Endodermal cell (in vitro differentiated cells): ENCODE measurements at regions not wholly inside any gene's neighbourhood (a gene's known extent, or its start where the extent isn't known, plus 50 kb on each side); places are given as distances from the start of the nearest gene placed in this dataset.

Source experiments
- DNase-seq: peaks from one replicate; pipeline ENCODE4 v3.0.0-alpha.2; 2017
- H3K27ac ChIP-seq: 2 replicates; pipeline ENCODE4 v1.5.1; 2013; ENCODE audit warnings: mild to moderate bottlenecking, low read depth, low read length, moderate library complexity
- H3K27me3 ChIP-seq: 2 replicates; pipeline ENCODE4 v1.6.1; 2013; ENCODE audit warnings: mild to moderate bottlenecking, low read length, moderate library complexity; ENCODE audit not compliant: insufficient read depth, control insufficient read depth, poor library complexity, severe bottlenecking
- H3K36me3 ChIP-seq: 2 replicates; pipeline ENCODE4 v1.7.0; 2013; ENCODE audit warnings: mild to moderate bottlenecking, low read length, moderate library complexity; ENCODE audit not compliant: control insufficient read depth, insufficient read depth
- H3K4me1 ChIP-seq: one replicate; pipeline ENCODE4 v1.7.0; 2013; ENCODE audit warnings: low read length; ENCODE audit not compliant: control insufficient read depth, insufficient read depth
- H3K4me3 ChIP-seq: 2 replicates; pipeline ENCODE4 v1.5.1; 2013; ENCODE audit warnings: mild to moderate bottlenecking, low read length, moderate library complexity
- H3K9ac ChIP-seq: 2 replicates; pipeline ENCODE4 v1.6.1; 2013; ENCODE audit warnings: mild to moderate bottlenecking, low read length, moderate library complexity; ENCODE audit not compliant: poor library complexity, severe bottlenecking; ENCODE audit errors: extremely low read depth
- H3K9me3 ChIP-seq: 2 replicates; pipeline ENCODE4 v1.6.1; 2013; ENCODE audit warnings: mild to moderate bottlenecking, low read length, moderate library complexity; ENCODE audit not compliant: control insufficient read depth
- H3K27ac Mint-ChIP-seq: 2 replicates; pipeline ENCODE4 v1.8.0; 2020; ENCODE audit warnings: mixed read lengths
- H3K27me3 Mint-ChIP-seq: 2 replicates; pipeline ENCODE4 v1.8.0; 2021; ENCODE audit warnings: mild to moderate bottlenecking, mixed read lengths; ENCODE audit not compliant: insufficient read depth
- H3K36me3 Mint-ChIP-seq: 2 replicates; pipeline ENCODE4 v1.8.0; 2020; ENCODE audit warnings: low read depth, mixed read lengths
- H3K4me1 Mint-ChIP-seq: 2 replicates; pipeline ENCODE4 v1.8.0; 2020; ENCODE audit warnings: mixed read lengths
- H3K4me3 Mint-ChIP-seq: 2 replicates; pipeline ENCODE4 v1.8.0; 2020; ENCODE audit warnings: mild to moderate bottlenecking, moderate library complexity, mixed read lengths
- H3K9me3 Mint-ChIP-seq: 2 replicates; pipeline ENCODE4 v1.8.0; 2020; ENCODE audit warnings: mild to moderate bottlenecking, mixed read lengths
- WGBS, 2 experiments: methylation state at CpG; one replicate each; pipeline versions ENCODE4 v1.1.5 to v1.1.7; 2013; ENCODE audit warnings: missing lambda C conversion rate in 2 of 2, mixed read lengths in 1 of 2; ENCODE audit not compliant: insufficient coverage in 1 of 2, insufficient read length in 1 of 2; 5-methylcytosine and 5-hydroxymethylcytosine counted together
- TF ChIP-seq, protein P1 (sequence below): fragments of 200-600 bp; sonication (generic); conservative IDR thresholded peaks from 2 replicates; pipeline ENCODE4 v1.5.0; 2021; ENCODE audit warnings: antibody characterized with exemption, mild to moderate bottlenecking

GRCh38 chr4:56195025-56195424, 192.3 kb downstream of the AASDH start:
- Histone ChIP-seq H3K4me1 (no peaks in the 10 kb centered on the region), H3K9ac (no peak overlapping the region), H3K9me3 (peaks cover 28% of the 10 kb centered on the region), H3K27me3 (no peaks in the 10 kb centered on the region), H3K27ac (no peak overlapping the region), H3K36me3 (peaks cover 18% of the 10 kb centered on the region), H3K4me3 (no peak overlapping the region)
- no peak overlapping the region for H3K27ac Mint-ChIP-seq
- peaks cover 21% of the 10 kb centered on the region for H3K9me3 Mint-ChIP-seq
- H3K27me3 Mint-ChIP-seq = no peaks in the 10 kb centered on the region
- WGBS, 2 experiments = 90 to 100% methylated on average over 1 to 4 of the region's 4 CpGs
- peaks cover 37% of the 10 kb centered on the region for H3K36me3 Mint-ChIP-seq
- H3K4me1 Mint-ChIP-seq = no peaks in the 10 kb centered on the region
- no peak overlapping the region for H3K4me3 Mint-ChIP-seq
- no peak for DNase-seq
- TF ChIP-seq, protein P1, sequence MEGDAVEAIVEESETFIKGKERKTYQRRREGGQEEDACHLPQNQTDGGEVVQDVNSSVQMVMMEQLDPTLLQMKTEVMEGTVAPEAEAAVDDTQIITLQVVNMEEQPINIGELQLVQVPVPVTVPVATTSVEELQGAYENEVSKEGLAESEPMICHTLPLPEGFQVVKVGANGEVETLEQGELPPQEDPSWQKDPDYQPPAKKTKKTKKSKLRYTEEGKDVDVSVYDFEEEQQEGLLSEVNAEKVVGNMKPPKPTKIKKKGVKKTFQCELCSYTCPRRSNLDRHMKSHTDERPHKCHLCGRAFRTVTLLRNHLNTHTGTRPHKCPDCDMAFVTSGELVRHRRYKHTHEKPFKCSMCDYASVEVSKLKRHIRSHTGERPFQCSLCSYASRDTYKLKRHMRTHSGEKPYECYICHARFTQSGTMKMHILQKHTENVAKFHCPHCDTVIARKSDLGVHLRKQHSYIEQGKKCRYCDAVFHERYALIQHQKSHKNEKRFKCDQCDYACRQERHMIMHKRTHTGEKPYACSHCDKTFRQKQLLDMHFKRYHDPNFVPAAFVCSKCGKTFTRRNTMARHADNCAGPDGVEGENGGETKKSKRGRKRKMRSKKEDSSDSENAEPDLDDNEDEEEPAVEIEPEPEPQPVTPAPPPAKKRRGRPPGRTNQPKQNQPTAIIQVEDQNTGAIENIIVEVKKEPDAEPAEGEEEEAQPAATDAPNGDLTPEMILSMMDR = no peak

DNA sequence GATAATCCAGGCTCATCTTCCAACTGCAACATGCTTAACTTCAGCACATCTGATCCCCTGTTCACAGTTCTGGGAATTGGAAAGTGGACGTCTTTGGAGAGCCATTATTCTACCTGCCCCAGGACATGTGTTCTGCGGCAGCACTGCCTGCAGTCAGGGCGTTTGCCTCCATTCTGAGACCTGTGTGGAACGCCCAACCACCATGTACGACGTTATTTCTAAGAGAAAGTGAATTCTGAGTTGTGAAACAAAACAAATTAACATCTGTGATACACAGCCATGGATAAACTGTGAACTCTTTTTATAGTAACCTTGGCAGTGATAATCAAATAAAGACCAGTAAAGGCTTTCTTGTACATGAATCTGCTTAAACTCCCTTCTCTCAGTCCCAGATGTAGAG, 195.8 kb downstream of the AASDH start:
- peaks cover 19% of the 10 kb centered on the region for H3K4me1 Mint-ChIP-seq
- H3K27me3 Mint-ChIP-seq = no peaks in the 10 kb centered on the region
- WGBS, 2 experiments = 96% methylated on average over 6 of the region's 6 CpGs

DNA sequence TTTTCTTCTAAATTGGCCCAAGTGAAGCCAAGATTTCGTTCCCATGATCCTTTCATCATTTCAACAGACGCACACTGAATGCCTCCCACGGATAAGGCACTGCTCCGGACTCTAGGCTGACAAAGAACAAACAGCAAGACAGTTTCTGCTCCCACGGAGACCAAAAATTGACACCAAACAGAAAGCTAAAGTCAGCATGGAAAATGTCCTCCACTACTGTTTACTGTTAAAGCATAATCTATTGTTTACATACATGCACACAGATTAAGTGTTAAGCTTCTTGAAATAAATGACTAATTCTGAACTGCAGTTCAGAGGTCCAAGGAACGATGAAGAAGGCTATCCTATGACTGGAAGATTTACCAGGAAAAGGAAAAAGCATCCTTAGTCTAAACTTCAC, 199.6 kb downstream of the AASDH start:
- Histone ChIP-seq H3K4me1 (peaks cover 4% of the 10 kb centered on the region), H3K27me3 (no peaks in the 10 kb centered on the region), H3K27ac (peak overlapping the region; percentile 30), H3K9ac (no peak overlapping the region), H3K9me3 (peaks cover 26% of the 10 kb centered on the region), H3K36me3 (peaks cover 25% of the 10 kb centered on the region), H3K4me3 (no peak overlapping the region)
- H3K36me3 Mint-ChIP-seq = peaks cover 47% of the 10 kb centered on the region
- H3K9me3 Mint-ChIP-seq = peaks cover 23% of the 10 kb centered on the region
- no peaks in the 10 kb centered on the region for H3K27me3 Mint-ChIP-seq
- 69 to 93% methylated on average over 1 to 6 of the region's 6 CpGs for WGBS, 2 experiments
- no peak overlapping the region for H3K27ac Mint-ChIP-seq
- no peak for DNase-seq
- H3K4me1 Mint-ChIP-seq = peaks cover 41% of the 10 kb centered on the region
- TF ChIP-seq, protein P1 = no peak
- no peak overlapping the region for H3K4me3 Mint-ChIP-seq

More for the DNA sequence above, 195.8 kb downstream of the AASDH start:
- Histone ChIP-seq H3K27me3 (no peaks in the 10 kb centered on the region), H3K9me3 (peaks cover 28% of the 10 kb centered on the region), H3K4me1 (peaks cover 2% of the 10 kb centered on the region), H3K27ac (no peak overlapping the region), H3K36me3 (peaks cover 21% of the 10 kb centered on the region), H3K9ac (no peak overlapping the region), H3K4me3 (no peak overlapping the region)
- TF ChIP-seq, protein P1 = no peak
- H3K27ac Mint-ChIP-seq = no peak overlapping the region
- H3K9me3 Mint-ChIP-seq = peaks cover 23% of the 10 kb centered on the region
- DNase-seq = no peak
- no peak overlapping the region for H3K4me3 Mint-ChIP-seq
- peaks cover 34% of the 10 kb centered on the region for H3K36me3 Mint-ChIP-seq
